ENCODE measurements at regions not wholly inside any gene's neighbourhood (a gene's known extent, or its start where the extent isn't known, plus 50 kb on each side); places are given as distances from the start of the nearest gene placed in this dataset.

DNA sequence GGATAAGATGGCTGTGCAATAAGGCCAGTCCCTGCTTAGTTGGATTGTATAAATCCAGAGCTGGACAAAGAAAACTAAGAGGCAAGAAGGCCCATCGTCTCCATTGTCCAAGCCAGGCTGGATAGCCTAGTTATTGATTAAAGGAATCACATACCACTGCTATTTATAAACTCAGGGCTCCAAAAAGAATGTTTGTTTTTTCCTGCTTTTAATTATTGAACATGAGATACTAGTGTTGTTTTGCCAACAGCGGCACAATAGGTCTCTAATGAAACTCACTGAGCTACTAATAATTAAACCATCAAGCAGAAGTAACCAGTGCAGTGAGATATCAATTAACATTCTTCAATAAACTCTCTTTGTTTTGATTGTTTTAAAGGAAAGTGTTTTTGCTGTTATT, 259.7 kb downstream of the INSC start:
- TF ChIP-seq, protein P1, sequence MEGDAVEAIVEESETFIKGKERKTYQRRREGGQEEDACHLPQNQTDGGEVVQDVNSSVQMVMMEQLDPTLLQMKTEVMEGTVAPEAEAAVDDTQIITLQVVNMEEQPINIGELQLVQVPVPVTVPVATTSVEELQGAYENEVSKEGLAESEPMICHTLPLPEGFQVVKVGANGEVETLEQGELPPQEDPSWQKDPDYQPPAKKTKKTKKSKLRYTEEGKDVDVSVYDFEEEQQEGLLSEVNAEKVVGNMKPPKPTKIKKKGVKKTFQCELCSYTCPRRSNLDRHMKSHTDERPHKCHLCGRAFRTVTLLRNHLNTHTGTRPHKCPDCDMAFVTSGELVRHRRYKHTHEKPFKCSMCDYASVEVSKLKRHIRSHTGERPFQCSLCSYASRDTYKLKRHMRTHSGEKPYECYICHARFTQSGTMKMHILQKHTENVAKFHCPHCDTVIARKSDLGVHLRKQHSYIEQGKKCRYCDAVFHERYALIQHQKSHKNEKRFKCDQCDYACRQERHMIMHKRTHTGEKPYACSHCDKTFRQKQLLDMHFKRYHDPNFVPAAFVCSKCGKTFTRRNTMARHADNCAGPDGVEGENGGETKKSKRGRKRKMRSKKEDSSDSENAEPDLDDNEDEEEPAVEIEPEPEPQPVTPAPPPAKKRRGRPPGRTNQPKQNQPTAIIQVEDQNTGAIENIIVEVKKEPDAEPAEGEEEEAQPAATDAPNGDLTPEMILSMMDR (conservative IDR thresholded peaks at IDR 0.05), result no peak
- no peak for TF ChIP-seq ZFX (IDR thresholded peaks at IDR 0.05)
- no peak overlapping the region for H3K27ac ChIP-seq

DNA sequence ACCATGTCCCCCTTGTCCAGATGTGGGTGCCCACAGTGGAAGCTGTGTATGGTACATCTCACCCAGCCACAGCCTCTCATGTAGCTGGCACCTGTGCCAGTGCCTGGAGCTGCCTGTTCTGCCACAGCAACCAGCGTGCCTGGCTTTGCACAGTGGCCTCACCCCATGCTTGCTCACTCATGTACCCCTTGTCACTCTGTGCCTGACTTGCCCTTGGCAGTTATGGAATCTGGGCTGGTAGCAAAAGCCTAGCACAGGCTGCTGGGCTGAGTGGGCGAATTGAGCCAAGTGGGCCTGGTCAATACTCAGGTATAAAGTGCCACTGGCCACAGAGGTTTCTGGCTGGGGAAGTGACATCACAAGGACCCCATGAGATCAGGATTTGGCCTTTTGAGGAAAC, 264.2 kb downstream of the INSC start:
- TF ChIP-seq, protein P1 (conservative IDR thresholded peaks at IDR 0.05), result no peak
- TF ChIP-seq ZFX (IDR thresholded peaks at IDR 0.05), result no peak
- H3K27ac ChIP-seq, result no peak overlapping the region

DNA sequence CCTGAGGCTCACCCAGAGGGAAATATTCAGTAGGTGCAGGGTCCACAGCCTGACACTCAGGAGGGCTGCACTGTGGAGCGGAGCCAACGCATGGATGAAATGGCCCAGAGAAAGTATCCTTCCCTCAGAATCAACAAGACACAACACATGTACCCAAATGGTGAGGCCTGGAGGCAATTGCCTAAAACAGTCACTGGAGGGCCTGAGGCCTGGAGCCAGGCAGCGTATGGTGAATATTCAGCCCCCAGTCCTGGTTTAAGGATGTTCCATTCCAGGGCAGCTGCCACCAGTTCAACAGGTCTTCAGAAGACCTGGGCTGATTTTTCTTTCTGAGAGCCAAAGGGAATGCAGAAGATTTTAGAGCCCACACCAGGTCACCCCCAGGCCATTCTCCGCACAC, 264.8 kb downstream of the INSC start:
- no peak overlapping the region for H3K27ac ChIP-seq
- TF ChIP-seq, protein P1 (conservative IDR thresholded peaks at IDR 0.05), result no peak
- TF ChIP-seq ZFX (IDR thresholded peaks at IDR 0.05), result no peak

DNA sequence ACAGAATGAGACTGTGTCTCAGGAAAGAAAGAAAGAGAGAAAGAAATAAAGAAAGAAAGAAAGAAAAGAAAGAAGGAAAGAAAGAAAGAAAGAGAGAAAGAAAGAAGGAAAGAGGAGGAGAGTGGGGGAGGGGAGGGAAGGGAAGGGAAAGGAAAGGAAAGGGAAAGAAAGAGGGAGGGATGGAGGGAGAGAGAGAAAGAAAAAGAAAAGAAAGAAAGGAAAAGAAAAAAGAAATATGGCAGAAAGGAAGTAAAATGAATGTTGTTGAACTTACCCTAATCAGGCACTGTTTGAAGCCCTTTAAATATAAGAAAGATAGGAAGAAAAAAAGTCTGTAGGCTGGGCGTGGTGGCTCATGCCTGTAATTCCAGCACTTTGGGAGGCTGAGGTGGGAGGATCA, 276.1 kb downstream of the INSC start:
- TF ChIP-seq, protein P1 (conservative IDR thresholded peaks at IDR 0.05), result no peak
- TF ChIP-seq ZFX (IDR thresholded peaks at IDR 0.05), result no peak
- H3K27ac ChIP-seq, result no peak overlapping the region

DNA sequence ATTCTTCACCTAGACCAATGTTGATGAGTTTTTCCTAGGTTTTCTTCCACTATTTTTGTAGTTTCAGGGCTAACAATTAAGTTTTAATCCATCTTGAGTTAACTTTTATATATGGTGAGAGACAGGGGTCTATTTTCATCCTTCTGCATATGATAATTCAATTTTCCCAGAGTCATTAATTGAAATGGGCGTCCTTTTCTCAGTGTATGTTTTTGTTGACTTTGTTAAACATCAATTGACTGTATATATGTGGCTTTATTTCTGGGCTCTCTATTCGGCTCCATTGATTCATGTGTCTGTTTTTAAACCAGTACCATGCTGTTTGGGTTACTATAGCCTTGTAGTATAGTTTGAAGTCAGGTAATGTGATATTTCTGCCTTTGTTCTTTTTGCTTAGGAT, 282.1 kb downstream of the INSC start:
- no peak overlapping the region for H3K27ac ChIP-seq
- TF ChIP-seq ZFX (IDR thresholded peaks at IDR 0.05), result no peak
- TF ChIP-seq, protein P1 (conservative IDR thresholded peaks at IDR 0.05), result no peak

DNA sequence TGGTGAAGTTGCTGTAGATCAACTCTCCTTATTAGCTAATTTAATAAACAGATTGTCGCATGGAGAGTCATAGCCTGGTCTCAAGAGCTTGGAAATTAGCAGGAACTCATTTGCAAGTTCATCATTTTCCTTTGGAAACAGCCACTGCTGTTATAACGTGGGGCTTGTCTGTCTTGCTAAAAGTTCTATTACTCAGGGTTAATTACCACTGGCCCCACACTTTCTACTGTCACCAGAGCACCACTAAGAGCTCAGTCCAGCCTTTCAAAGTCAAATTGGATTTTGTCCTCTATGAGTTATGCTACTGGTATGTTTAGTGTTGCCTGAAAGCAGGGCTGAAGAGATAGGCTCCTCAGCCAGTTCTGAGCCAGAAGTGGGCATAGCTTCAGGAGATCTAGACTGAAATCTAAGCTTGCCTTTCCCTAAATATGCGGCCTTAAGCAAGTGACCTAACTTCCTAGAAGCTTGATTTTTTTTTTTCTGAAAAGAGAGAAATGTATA, 292.2 kb downstream of the INSC start:
- no peak overlapping the region for H3K27ac ChIP-seq
- TF ChIP-seq, protein P1 (conservative IDR thresholded peaks at IDR 0.05), result no peak
- no peak for TF ChIP-seq ZFX (IDR thresholded peaks at IDR 0.05)

DNA sequence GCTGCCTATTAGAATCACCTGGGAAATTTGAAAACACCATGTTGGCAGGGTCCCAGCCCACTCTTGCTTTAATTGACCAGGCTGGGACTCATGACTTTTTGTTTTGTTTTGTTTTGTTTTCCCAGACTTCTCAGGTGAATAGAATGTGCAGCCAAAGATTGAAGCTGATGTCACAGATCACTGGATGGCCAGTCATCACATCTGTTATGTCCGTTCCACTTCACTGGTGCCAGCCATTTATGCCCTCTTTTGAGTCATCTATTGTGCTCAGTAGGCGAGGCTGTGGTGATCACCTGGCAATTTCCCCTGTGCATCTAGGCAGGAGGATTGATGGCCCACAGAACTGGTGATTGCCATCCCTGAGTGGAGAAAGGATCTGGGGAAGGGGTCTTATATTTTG, 297.3 kb downstream of the INSC start:
- H3K27ac ChIP-seq, result no peak overlapping the region
- TF ChIP-seq, protein P1 (conservative IDR thresholded peaks at IDR 0.05), result no peak
- no peak for TF ChIP-seq ZFX (IDR thresholded peaks at IDR 0.05)
